ENCODE measurements at regions not wholly inside any gene's neighbourhood (a gene's known extent, or its start where the extent isn't known, plus 50 kb on each side); places are given as distances from the start of the nearest gene placed in this dataset.
A peak's percentile ranks its signal among the peaks of the same experiment; 100 is the strongest.

GRCh38 chr9:96136992-96137670 is 164.8 kb downstream of the HSD17B3 start:
- peaks cover 14% of the 10 kb centered on the region for H3K4me1 ChIP-seq (ENCODE audit: control insufficient read depth, low read length)
- peak overlapping the region; percentile 57 for H3K4me3 ChIP-seq (ENCODE audit: low read length)
- H3K4me2 ChIP-seq (ENCODE audit: low read length) = peak overlapping the region; percentile 71
- no peaks in the 10 kb centered on the region for H3K9me3 ChIP-seq (ENCODE audit: control insufficient read depth, insufficient read depth, low read length)
- H3K79me2 ChIP-seq (ENCODE audit: control insufficient read depth, low read length) = no peaks in the 10 kb centered on the region
- H3K27ac ChIP-seq (ENCODE audit: low read depth, low read length) = no peak overlapping the region
- H3K9me2 ChIP-seq (replicated peaks; ENCODE audit: control insufficient read depth, low read length) = no peaks in the 10 kb centered on the region
- no peaks in the 10 kb centered on the region for H3F3A ChIP-seq (ENCODE audit: control insufficient read depth, insufficient read depth)
- no peaks in the 10 kb centered on the region for H3K36me3 ChIP-seq (ENCODE audit: control insufficient read depth, low read length)
- no peaks in the 10 kb centered on the region for H3K27me3 ChIP-seq (ENCODE audit: control insufficient read depth, low read length)
- no peaks in the 10 kb centered on the region for H4K20me1 ChIP-seq (ENCODE audit: control insufficient read depth, insufficient read depth, low read depth, low read length)
- no peak for TF ChIP-seq EZH2phosphoT487 (IDR thresholded peaks at IDR 0.05; ENCODE audit: borderline replicate concordance, low read length)
- TF ChIP-seq CTCF (IDR thresholded peaks at IDR 0.05; ENCODE audit: low read depth, low read length, poor library complexity, severe bottlenecking) = no peak

- no peak overlapping the region for H3K4me3 ChIP-seq (ENCODE audit: low read length)
- H3K27me3 ChIP-seq (ENCODE audit: control insufficient read depth, low read length) = no peaks in the 10 kb centered on the region
- H3K4me2 ChIP-seq (ENCODE audit: low read length) = no peak overlapping the region
- H3F3A ChIP-seq (ENCODE audit: control insufficient read depth, insufficient read depth) = no peaks in the 10 kb centered on the region
- H3K79me2 ChIP-seq (ENCODE audit: control insufficient read depth, low read length) = no peaks in the 10 kb centered on the region
- no peaks in the 10 kb centered on the region for H3K36me3 ChIP-seq (ENCODE audit: control insufficient read depth, low read length)
- TF ChIP-seq CTCF (IDR thresholded peaks at IDR 0.05; ENCODE audit: low read depth, low read length, poor library complexity, severe bottlenecking) (no peak), EZH2phosphoT487 (IDR thresholded peaks at IDR 0.05; ENCODE audit: borderline replicate concordance, low read length) (no peak)
- H3K9me3 ChIP-seq (ENCODE audit: control insufficient read depth, insufficient read depth, low read length) = no peaks in the 10 kb centered on the region
- no peaks in the 10 kb centered on the region for H4K20me1 ChIP-seq (ENCODE audit: control insufficient read depth, insufficient read depth, low read depth, low read length)
- H3K27ac ChIP-seq (ENCODE audit: low read depth, low read length) = no peak overlapping the region
- H3K4me1 ChIP-seq (ENCODE audit: control insufficient read depth, low read length) = peaks cover 14% of the 10 kb centered on the region
- no peaks in the 10 kb centered on the region for H3K9me2 ChIP-seq (replicated peaks; ENCODE audit: control insufficient read depth, low read length)
These were observed 166.2 kb downstream of the HSD17B3 start for GRCh38 chr9:96135753-96136290.

- TF ChIP-seq EZH2phosphoT487 (IDR thresholded peaks at IDR 0.05; ENCODE audit: borderline replicate concordance, low read length) (no peak), CTCF (IDR thresholded peaks at IDR 0.05; ENCODE audit: low read depth, low read length, poor library complexity, severe bottlenecking) (no peak)
- H3K9me3 ChIP-seq (ENCODE audit: control insufficient read depth, insufficient read depth, low read length) = no peaks in the 10 kb centered on the region
- H3K4me3 ChIP-seq (ENCODE audit: low read length) = no peak overlapping the region
- no peaks in the 10 kb centered on the region for H3K9me2 ChIP-seq (replicated peaks; ENCODE audit: control insufficient read depth, low read length)
- H3K4me2 ChIP-seq (ENCODE audit: low read length) = no peak overlapping the region
- no peaks in the 10 kb centered on the region for H3F3A ChIP-seq (ENCODE audit: control insufficient read depth, insufficient read depth)
- H3K4me1 ChIP-seq (ENCODE audit: control insufficient read depth, low read length) = peaks cover 14% of the 10 kb centered on the region
- H4K20me1 ChIP-seq (ENCODE audit: control insufficient read depth, insufficient read depth, low read depth, low read length) = no peaks in the 10 kb centered on the region
- no peaks in the 10 kb centered on the region for H3K27me3 ChIP-seq (ENCODE audit: control insufficient read depth, low read length)
- H3K27ac ChIP-seq (ENCODE audit: low read depth, low read length) = no peak overlapping the region
- H3K79me2 ChIP-seq (ENCODE audit: control insufficient read depth, low read length) = no peaks in the 10 kb centered on the region
- no peaks in the 10 kb centered on the region for H3K36me3 ChIP-seq (ENCODE audit: control insufficient read depth, low read length)
These were observed 166.8 kb downstream of the HSD17B3 start for GRCh38 chr9:96135076-96135752.

All from DOHH2 (cell line).